Spleen (tissue), 7 donors: ENCODE measurements at regions not wholly inside any gene's neighbourhood (a gene's known extent, or its start where the extent isn't known, plus 50 kb on each side); places are given as distances from the start of the nearest gene placed in this dataset.

Experiments
- POLR2A ChIP-seq, 3 donors: fragments of 450-650 bp; IDR thresholded peaks; one replicate each; pipeline ENCODE4 v1.5.1; 2017; ENCODE audit warnings: antibody characterized with exemption in 3 of 3, mild to moderate bottlenecking in 1 of 3
- POLR2AphosphoS5 ChIP-seq, 3 donors: sonication (generic); formaldehyde crosslinking; IDR thresholded peaks; one replicate each; pipeline ENCODE4 v1.5.1; 2017; ENCODE audit warnings: antibody characterized with exemption in 3 of 3
- TF ChIP-seq, protein P1 (sequence below), 11 experiments: fragments of 200-600 bp in 7 of 11; fragments of 450-650 bp in 4 of 11; sonication (generic) in 4 of 11; IDR thresholded peaks in 8 of 11; conservative IDR thresholded peaks in 3 of 11; 1 replicate in 7 of 11; 2 replicates in 4 of 11; pipeline versions ENCODE4 v1.4.0 to v1.8.0; 2016 to 2021; ENCODE audit warnings: antibody characterized with exemption in 11 of 11, inconsistent platforms in 4 of 11, mild to moderate bottlenecking in 1 of 11
- donor health status: DM: no; HTN: no; CAD: no; lungs with moderate emphysema.
- donor health status: DM: no; HTN: no; CAD: no.
- donor health status: DM: no; HTN: no; CAD: no.

- TF ChIP-seq POLR2AphosphoS5 (IDR thresholded peaks at IDR 0.05) (no peak), POLR2A (IDR thresholded peaks at IDR 0.05) (no peak)
- TF ChIP-seq, protein P1, sequence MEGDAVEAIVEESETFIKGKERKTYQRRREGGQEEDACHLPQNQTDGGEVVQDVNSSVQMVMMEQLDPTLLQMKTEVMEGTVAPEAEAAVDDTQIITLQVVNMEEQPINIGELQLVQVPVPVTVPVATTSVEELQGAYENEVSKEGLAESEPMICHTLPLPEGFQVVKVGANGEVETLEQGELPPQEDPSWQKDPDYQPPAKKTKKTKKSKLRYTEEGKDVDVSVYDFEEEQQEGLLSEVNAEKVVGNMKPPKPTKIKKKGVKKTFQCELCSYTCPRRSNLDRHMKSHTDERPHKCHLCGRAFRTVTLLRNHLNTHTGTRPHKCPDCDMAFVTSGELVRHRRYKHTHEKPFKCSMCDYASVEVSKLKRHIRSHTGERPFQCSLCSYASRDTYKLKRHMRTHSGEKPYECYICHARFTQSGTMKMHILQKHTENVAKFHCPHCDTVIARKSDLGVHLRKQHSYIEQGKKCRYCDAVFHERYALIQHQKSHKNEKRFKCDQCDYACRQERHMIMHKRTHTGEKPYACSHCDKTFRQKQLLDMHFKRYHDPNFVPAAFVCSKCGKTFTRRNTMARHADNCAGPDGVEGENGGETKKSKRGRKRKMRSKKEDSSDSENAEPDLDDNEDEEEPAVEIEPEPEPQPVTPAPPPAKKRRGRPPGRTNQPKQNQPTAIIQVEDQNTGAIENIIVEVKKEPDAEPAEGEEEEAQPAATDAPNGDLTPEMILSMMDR (IDR thresholded peaks at IDR 0.05 in 8 of 11, conservative IDR thresholded peaks at IDR 0.05 in 3 of 11), result no peak
These were observed 430.1 kb upstream of the CAMK1G start for GRCh38 chr1:209153411-209153810.
